Astrocyte (in vitro differentiated cells and primary cell): ENCODE measurements at regions not wholly inside any gene's neighbourhood (a gene's known extent, or its start where the extent isn't known, plus 50 kb on each side); places are given as distances from the start of the nearest gene placed in this dataset.

Experiments used
- DNase-seq: peaks from one replicate; pipeline ENCODE4 v3.0.0-alpha.2; 2010; ENCODE audit warnings: low read depth
- FAIRE-seq: peaks from 2 replicates; lab custom pipeline; 2011; peaks lifted over from hg19 to GRCh38; lab: Jason Lieb, UNC
- H2AFZ ChIP-seq: 2 replicates; pipeline ENCODE4 v1.6.0; 2012; ENCODE audit warnings: low read depth, low read length, inconsistent platforms
- H3K27ac ChIP-seq: 2 replicates; pipeline ENCODE4 v1.5.1; 2011; ENCODE audit warnings: low read depth, low read length, inconsistent platforms
- H3K27me3 ChIP-seq: 2 replicates; pipeline ENCODE4 v1.6.0; 2011; ENCODE audit warnings: low read length, inconsistent platforms; ENCODE audit not compliant: insufficient read depth
- H3K36me3 ChIP-seq: 2 replicates; pipeline ENCODE4 v1.5.1; 2011; ENCODE audit warnings: low read length, inconsistent platforms; ENCODE audit not compliant: insufficient read depth
- H3K4me1 ChIP-seq: 2 replicates; pipeline ENCODE4 v1.5.1; 2011; ENCODE audit warnings: low read length, inconsistent platforms; ENCODE audit not compliant: insufficient read depth
- H3K4me2 ChIP-seq: 2 replicates; pipeline ENCODE4 v1.6.0; 2012; ENCODE audit warnings: low read length, inconsistent platforms
- H3K4me3 ChIP-seq: 2 replicates; pipeline ENCODE4 v1.5.1; 2011; ENCODE audit warnings: low read depth, mild to moderate bottlenecking, low read length, inconsistent platforms; ENCODE audit not compliant: insufficient read depth
- H3K79me2 ChIP-seq: 2 replicates; pipeline ENCODE4 v1.6.0; 2012; ENCODE audit warnings: mild to moderate bottlenecking, low read length, inconsistent platforms; ENCODE audit not compliant: insufficient read depth
- H3K9ac ChIP-seq: 2 replicates; pipeline ENCODE4 v1.6.0; 2012; ENCODE audit warnings: mild to moderate bottlenecking, low read length, inconsistent platforms
- H3K9me3 ChIP-seq: 2 replicates; pipeline ENCODE4 v1.5.1; 2012; ENCODE audit warnings: low read depth, mild to moderate bottlenecking, low read length, inconsistent platforms; ENCODE audit not compliant: insufficient read depth
- H4K20me1 ChIP-seq: 2 replicates; pipeline ENCODE4 v1.6.0; 2012; ENCODE audit warnings: low read length, inconsistent platforms; ENCODE audit not compliant: insufficient read depth
- H3K27ac Mint-ChIP-seq: one replicate; pipeline ENCODE4 v1.8.0; 2021; ENCODE audit warnings: mild to moderate bottlenecking, mixed read lengths; ENCODE audit not compliant: unreplicated experiment
- H3K27me3 Mint-ChIP-seq: one replicate; pipeline ENCODE4 v1.8.0; 2021; ENCODE audit warnings: low read depth, mixed read lengths; ENCODE audit not compliant: unreplicated experiment
- H3K36me3 Mint-ChIP-seq: one replicate; pipeline ENCODE4 v1.8.0; 2021; ENCODE audit warnings: low read depth, mixed read lengths; ENCODE audit not compliant: unreplicated experiment
- H3K4me1 Mint-ChIP-seq: one replicate; pipeline ENCODE4 v1.8.0; 2021; ENCODE audit warnings: low read depth, mixed read lengths; ENCODE audit not compliant: unreplicated experiment
- H3K4me3 Mint-ChIP-seq: one replicate; pipeline ENCODE4 v1.8.0; 2021; ENCODE audit warnings: mild to moderate bottlenecking, moderate library complexity, mixed read lengths; ENCODE audit not compliant: unreplicated experiment
- H3K9me3 Mint-ChIP-seq: one replicate; pipeline ENCODE4 v1.8.0; 2021; ENCODE audit warnings: mild to moderate bottlenecking, mixed read lengths; ENCODE audit not compliant: unreplicated experiment
- EZH2 ChIP-seq: IDR thresholded peaks from 2 replicates; pipeline ENCODE4 v1.6.1; 2012; ENCODE audit warnings: mild to moderate bottlenecking, low read length, inconsistent platforms; ENCODE audit not compliant: insufficient read depth
- TF ChIP-seq, protein P1 (sequence below): IDR thresholded peaks from 2 replicates; pipeline ENCODE4 v1.5.1; 2011; ENCODE audit warnings: low read depth, mild to moderate bottlenecking, inconsistent platforms, low read length, moderate library complexity; ENCODE audit not compliant: insufficient read depth

DNA sequence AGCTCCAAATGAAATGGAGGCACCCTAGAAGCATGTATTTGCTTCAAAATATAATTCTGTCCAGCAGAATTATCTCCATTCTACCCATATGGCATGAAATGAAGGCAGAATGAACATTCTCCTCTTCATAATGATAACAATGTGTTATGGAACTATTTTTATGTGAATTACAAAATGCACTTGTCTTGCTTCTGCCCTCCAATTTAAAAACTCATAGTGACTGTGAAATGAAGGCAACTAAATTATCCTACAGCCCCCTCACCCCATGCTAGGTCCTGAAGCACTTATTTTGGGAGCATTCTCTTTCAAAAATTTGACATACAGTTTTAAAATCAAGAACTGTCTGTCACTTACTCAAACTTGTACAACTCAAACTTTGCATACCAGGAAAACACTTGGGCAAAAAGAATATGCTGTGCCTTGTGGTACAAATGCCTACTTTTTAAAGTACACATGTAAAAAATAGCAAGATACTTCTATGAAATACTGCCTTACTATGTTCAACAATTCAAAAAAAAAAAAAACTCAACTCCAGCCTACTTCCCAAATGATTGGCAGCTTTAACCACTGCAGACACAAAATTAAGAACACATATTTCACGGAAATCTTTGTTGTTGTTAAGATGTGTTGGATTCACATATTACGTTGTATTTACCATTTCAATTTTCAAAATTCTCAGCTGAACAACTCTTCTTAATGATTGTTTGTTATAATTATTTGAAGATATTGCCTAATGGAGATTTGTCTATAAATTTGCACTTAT lies 213.3 kb upstream of the NFIA start:
- Histone ChIP-seq H2AFZ (no peak overlapping the region), H3K9ac (no peak overlapping the region), H3K4me1 (no peaks in the 10 kb centered on the region), H3K27me3 (peaks cover 35% of the 10 kb centered on the region), H3K27ac (no peak overlapping the region), H3K79me2 (no peaks in the 10 kb centered on the region), H4K20me1 (no peaks in the 10 kb centered on the region), H3K4me3 (no peak overlapping the region), H3K9me3 (no peaks in the 10 kb centered on the region), H3K36me3 (no peaks in the 10 kb centered on the region), H3K4me2 (no peak overlapping the region)
- no peak overlapping the region for H3K4me3 Mint-ChIP-seq
- FAIRE-seq (no peak), DNase-seq (no peak)
- H3K27me3 Mint-ChIP-seq, result no peaks in the 10 kb centered on the region
- TF ChIP-seq, protein P1, sequence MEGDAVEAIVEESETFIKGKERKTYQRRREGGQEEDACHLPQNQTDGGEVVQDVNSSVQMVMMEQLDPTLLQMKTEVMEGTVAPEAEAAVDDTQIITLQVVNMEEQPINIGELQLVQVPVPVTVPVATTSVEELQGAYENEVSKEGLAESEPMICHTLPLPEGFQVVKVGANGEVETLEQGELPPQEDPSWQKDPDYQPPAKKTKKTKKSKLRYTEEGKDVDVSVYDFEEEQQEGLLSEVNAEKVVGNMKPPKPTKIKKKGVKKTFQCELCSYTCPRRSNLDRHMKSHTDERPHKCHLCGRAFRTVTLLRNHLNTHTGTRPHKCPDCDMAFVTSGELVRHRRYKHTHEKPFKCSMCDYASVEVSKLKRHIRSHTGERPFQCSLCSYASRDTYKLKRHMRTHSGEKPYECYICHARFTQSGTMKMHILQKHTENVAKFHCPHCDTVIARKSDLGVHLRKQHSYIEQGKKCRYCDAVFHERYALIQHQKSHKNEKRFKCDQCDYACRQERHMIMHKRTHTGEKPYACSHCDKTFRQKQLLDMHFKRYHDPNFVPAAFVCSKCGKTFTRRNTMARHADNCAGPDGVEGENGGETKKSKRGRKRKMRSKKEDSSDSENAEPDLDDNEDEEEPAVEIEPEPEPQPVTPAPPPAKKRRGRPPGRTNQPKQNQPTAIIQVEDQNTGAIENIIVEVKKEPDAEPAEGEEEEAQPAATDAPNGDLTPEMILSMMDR, result no peak
- no peak for TF ChIP-seq EZH2
- peaks cover 2% of the 10 kb centered on the region for H3K4me1 Mint-ChIP-seq
- no peaks in the 10 kb centered on the region for H3K36me3 Mint-ChIP-seq
- no peak overlapping the region for H3K27ac Mint-ChIP-seq
- H3K9me3 Mint-ChIP-seq, result no peaks in the 10 kb centered on the region

DNA sequence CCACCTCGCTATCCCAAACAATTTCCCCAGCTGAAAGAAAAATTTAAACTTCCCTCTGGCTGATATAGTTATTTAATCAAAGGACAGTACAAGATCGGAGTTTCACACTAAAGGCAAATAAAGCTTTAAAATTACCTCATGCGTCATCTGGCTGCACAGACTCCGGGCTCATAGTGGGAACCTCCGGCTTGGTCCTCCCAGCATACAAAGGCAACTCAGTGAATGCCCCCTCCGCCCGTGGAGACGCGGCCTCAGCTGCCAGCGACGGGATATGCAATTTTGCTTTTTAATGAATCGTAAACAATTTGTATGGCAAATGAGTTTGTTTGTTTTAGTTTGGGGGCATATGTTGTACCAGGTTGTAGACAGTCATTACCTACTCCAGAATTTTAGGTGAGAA lies 214.6 kb upstream of the NFIA start:
- H3K4me1 ChIP-seq, result no peaks in the 10 kb centered on the region
- no peaks in the 10 kb centered on the region for H3K9me3 Mint-ChIP-seq
- no peaks in the 10 kb centered on the region for H3K36me3 ChIP-seq
- no peaks in the 10 kb centered on the region for H3K36me3 Mint-ChIP-seq
- H3K27me3 Mint-ChIP-seq, result no peaks in the 10 kb centered on the region
- H4K20me1 ChIP-seq, result no peaks in the 10 kb centered on the region
- H3K9ac ChIP-seq, result peak overlapping the region; percentile 38
- H3K79me2 ChIP-seq, result no peaks in the 10 kb centered on the region
- no peak overlapping the region for H3K27ac Mint-ChIP-seq
- TF ChIP-seq, protein P1, result no peak
- TF ChIP-seq EZH2, result no peak
- H3K4me1 Mint-ChIP-seq, result peaks cover 2% of the 10 kb centered on the region
- H3K9me3 ChIP-seq, result no peaks in the 10 kb centered on the region
- peaks cover 39% of the 10 kb centered on the region for H3K27me3 ChIP-seq
- H3K4me2 ChIP-seq, result peak overlapping the region; percentile 58
- DNase-seq, result no peak
- H3K4me3 ChIP-seq, result no peak overlapping the region
- no peak overlapping the region for H3K27ac ChIP-seq
- H2AFZ ChIP-seq, result peak overlapping the region; percentile 31
- H3K4me3 Mint-ChIP-seq, result no peak overlapping the region
- FAIRE-seq, result no peak

- Histone ChIP-seq H2AFZ (no peak overlapping the region), H3K4me3 (no peak overlapping the region), H3K36me3 (no peaks in the 10 kb centered on the region), H3K27ac (no peak overlapping the region), H3K9ac (peak overlapping the region; percentile 38), H3K27me3 (peaks cover 42% of the 10 kb centered on the region), H4K20me1 (no peaks in the 10 kb centered on the region), H3K4me1 (no peaks in the 10 kb centered on the region), H3K79me2 (no peaks in the 10 kb centered on the region), H3K9me3 (no peaks in the 10 kb centered on the region), H3K4me2 (peak overlapping the region; percentile 58)
- Mint-ChIP-seq H3K9me3 (no peaks in the 10 kb centered on the region), H3K27me3 (no peaks in the 10 kb centered on the region), H3K4me3 (no peak overlapping the region), H3K27ac (no peak overlapping the region), H3K4me1 (peaks cover 2% of the 10 kb centered on the region), H3K36me3 (no peaks in the 10 kb centered on the region)
- FAIRE-seq (no peak), DNase-seq (no peak)
- no peak for TF ChIP-seq EZH2
- TF ChIP-seq, protein P1, result no peak
Observed at GRCh38 chr1:60866917-60867531, 215.3 kb upstream of the NFIA start.
